Daoy (cell line): ENCODE measurements at regions not wholly inside any gene's neighbourhood (a gene's known extent, or its start where the extent isn't known, plus 50 kb on each side); places are given as distances from the start of the nearest gene placed in this dataset.
A peak's percentile ranks its signal among the peaks of the same experiment; 100 is the strongest.
"Not testable (repeated sequence)": the region's sequence is repeated elsewhere in the genome, so short reads cannot be mapped to it uniquely, and the experiment has no call there.

ENCODE experiments used
- DNase-seq: peaks from one replicate; pipeline ENCODE4 v3.0.0-alpha.2; 2015; ENCODE audit warnings: low read depth

- no peak for DNase-seq
These were observed 52.2 kb upstream of the FAT1 start for GRCh38 chr4:186775902-186776301.

GRCh38 chr4:186778134-186778533, 54.5 kb upstream of the FAT1 start:
- DNase-seq: no peak

- no peak for DNase-seq
These were observed 56.8 kb upstream of the FAT1 start for GRCh38 chr4:186780291-186781031.

GRCh38 chr4:186781032-186781917, 57.6 kb upstream of the FAT1 start:
- peak; percentile 49 for DNase-seq

GRCh38 chr4:186782302-186782701, 58.6 kb upstream of the FAT1 start:
- no peak for DNase-seq

GRCh38 chr4:186787536-186787935, 63.9 kb upstream of the FAT1 start:
- no peak for DNase-seq

- DNase-seq: no peak
These were observed 66.0 kb upstream of the FAT1 start for GRCh38 chr4:186789651-186790050.

GRCh38 chr4:186790630-186791029, 67.0 kb upstream of the FAT1 start:
- no peak for DNase-seq

- no peak for DNase-seq
These were observed 69.2 kb upstream of the FAT1 start for GRCh38 chr4:186792728-186793366.

GRCh38 chr4:186798951-186799659, 75.4 kb upstream of the FAT1 start:
- DNase-seq: no peak

GRCh38 chr4:186805020-186805820, 81.6 kb upstream of the FAT1 start:
- no peak for DNase-seq

- DNase-seq: not testable (repeated sequence)
These were observed 82.3 kb upstream of the FAT1 start for GRCh38 chr4:186805917-186806316.

- no peak for DNase-seq
These were observed 83.2 kb upstream of the FAT1 start for GRCh38 chr4:186806679-186807421.

GRCh38 chr4:186807808-186808629, 84.4 kb upstream of the FAT1 start:
- DNase-seq: no peak

- DNase-seq: peak; percentile 48
These were observed 85.0 kb upstream of the FAT1 start for GRCh38 chr4:186808630-186809018.

GRCh38 chr4:186809070-186809469, 85.4 kb upstream of the FAT1 start:
- DNase-seq: no peak

GRCh38 chr4:186810613-186811150, 87.0 kb upstream of the FAT1 start:
- no peak for DNase-seq

- DNase-seq: no peak
These were observed 88.9 kb upstream of the FAT1 start for GRCh38 chr4:186812592-186812991.

GRCh38 chr4:186813377-186814068, 89.9 kb upstream of the FAT1 start:
- DNase-seq: no peak
